Spleen (tissue), 11 donors: ENCODE measurements at regions not wholly inside any gene's neighbourhood (a gene's known extent, or its start where the extent isn't known, plus 50 kb on each side); places are given as distances from the start of the nearest gene placed in this dataset.
"Not testable (repeated sequence)": the region's sequence is repeated elsewhere in the genome, so short reads cannot be mapped to it uniquely, and the experiment has no call there.

Source experiments
- DNase-seq: peaks from one replicate; pipeline ENCODE4 v3.0.0-alpha.2; 2020
- H3K27ac ChIP-seq, 8 donors: fragments of 200-600 bp; sonication (generic) in 7 of 8; 1 replicate in 4 of 8; 2 replicates in 4 of 8; pipeline versions ENCODE4 v1.5.0 to v1.8.0; 2016 to 2021; ENCODE audit warnings: inconsistent platforms in 4 of 8, mild to moderate bottlenecking in 4 of 8, moderate library complexity in 1 of 8
- H3K27me3 ChIP-seq, 7 donors: fragments of 200-600 bp; sonication (generic) in 6 of 7; replicated peaks in 1 of 7; 1 replicate in 4 of 7; 2 replicates in 3 of 7; pipeline versions ENCODE4 v1.5.0 to v1.8.0; 2016 to 2021; ENCODE audit warnings: inconsistent platforms in 3 of 7, mild to moderate bottlenecking in 1 of 7
- H3K36me3 ChIP-seq, 6 donors: fragments of 200-600 bp; sonication (generic) in 5 of 6; 1 replicate in 4 of 6; 2 replicates in 2 of 6; pipeline versions ENCODE4 v1.5.0 to v1.8.0; 2016 to 2021; ENCODE audit warnings: inconsistent platforms in 2 of 6
- H3K4me1 ChIP-seq, 6 donors: fragments of 200-600 bp; sonication (generic) in 5 of 6; 1 replicate in 3 of 6; 2 replicates in 3 of 6; pipeline versions ENCODE4 v1.5.0 to v1.8.0; 2016 to 2021; ENCODE audit warnings: inconsistent platforms in 3 of 6
- H3K4me3 ChIP-seq, 8 donors: fragments of 200-600 bp; sonication (generic) in 7 of 8; 1 replicate in 4 of 8; 2 replicates in 4 of 8; pipeline versions ENCODE4 v1.5.0 to v1.8.0; 2016 to 2021; ENCODE audit warnings: inconsistent platforms in 4 of 8, mild to moderate bottlenecking in 4 of 8, moderate library complexity in 2 of 8
- H3K9me3 ChIP-seq, 8 donors: fragments of 200-600 bp; sonication (generic) in 7 of 8; 1 replicate in 4 of 8; 2 replicates in 4 of 8; pipeline versions ENCODE4 v1.5.0 to v1.8.0; 2016 to 2021; ENCODE audit warnings: inconsistent platforms in 4 of 8
- CTCF ChIP-seq, 11 experiments: fragments of 200-600 bp in 7 of 11; fragments of 450-650 bp in 4 of 11; sonication (generic) in 4 of 11; IDR thresholded peaks in 8 of 11; conservative IDR thresholded peaks in 3 of 11; 1 replicate in 7 of 11; 2 replicates in 4 of 11; pipeline versions ENCODE4 v1.4.0 to v1.8.0; 2016 to 2021; ENCODE audit warnings: antibody characterized with exemption in 11 of 11, inconsistent platforms in 4 of 11, mild to moderate bottlenecking in 1 of 11
- POLR2A ChIP-seq, 3 donors: fragments of 450-650 bp; IDR thresholded peaks; one replicate each; pipeline ENCODE4 v1.5.1; 2017; ENCODE audit warnings: antibody characterized with exemption in 3 of 3, mild to moderate bottlenecking in 1 of 3
- POLR2AphosphoS5 ChIP-seq, 3 donors: sonication (generic); formaldehyde crosslinking; IDR thresholded peaks; one replicate each; pipeline ENCODE4 v1.5.1; 2017; ENCODE audit warnings: antibody characterized with exemption in 3 of 3
- WGBS, 5 donors: extraction: QIAGEN DNeasy Blood & Tissue Kit in 3 of 5; methylation state at CpG; one replicate each; pipeline versions ENCODE4 v1.1.5 to v1.1.7; 2013 to 2018; 5-methylcytosine and 5-hydroxymethylcytosine counted together
- intact Hi-C: fragments of 100-400 bp; cut with DNase I; formaldehyde crosslinking; loops from one replicate; pipeline ENCODE4 v1.15.0; 2023; ENCODE audit warnings: low total_unique reads
- donor health status: healthy with polysubstance abuse.
- donor health status: DM: no; HTN: no; CAD: no; lungs with moderate emphysema.
- donor health status: DM: no; HTN: no; CAD: no.
- donor health status: Bipolar disorder and iron deficiency.
- donor health status: healthy.
- donor health status: DM: no; HTN: no; CAD: no.
- donor health status: DM: yes; HTN: yes; CAD: no.

DNA sequence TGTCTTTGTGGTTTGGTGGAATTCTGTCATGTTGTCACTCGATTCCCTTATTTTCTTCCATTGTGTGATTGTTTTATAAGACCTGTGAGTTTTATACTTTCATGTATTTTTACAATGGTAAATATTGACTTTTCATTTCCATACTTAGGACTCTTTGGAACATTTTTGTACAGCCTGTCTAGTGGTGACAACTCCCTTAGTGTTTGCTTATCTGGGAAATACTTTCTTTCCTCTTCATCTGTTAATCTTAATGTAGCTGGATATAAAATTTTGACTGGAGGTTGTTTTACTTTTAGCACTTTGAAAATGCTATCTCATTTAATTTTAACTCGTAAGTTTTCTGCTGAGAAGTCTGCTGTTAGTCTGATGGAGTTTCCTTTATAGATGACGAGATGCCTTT lies 310.5 kb downstream of the NUF2 start:
- Histone ChIP-seq H3K27me3 (no peaks in the 10 kb centered on the region), H3K36me3 (no peaks in the 10 kb centered on the region), H3K4me3 (no peak overlapping the region), H3K9me3 (peaks cover 0 to 50% (median 43%) of the 10 kb centered on the region in 8 donors), H3K4me1 (no peaks in the 10 kb centered on the region), H3K27ac (no peak overlapping the region)
- WGBS, 5 donors: 84 to 90% (median 86%) methylated on average over 3 of the region's 3 CpGs
- no peak for TF ChIP-seq POLR2AphosphoS5 (IDR thresholded peaks at IDR 0.05)
- intact Hi-C loops: no loop called here
- DNase-seq: no peak

GRCh38 chr1:163633366-163633765 lies 311.6 kb downstream of the NUF2 start:
- intact Hi-C loops: no loop called here
- WGBS, 5 donors: 83 to 93% (median 87%) methylated on average over 1 of the region's 1 CpG
- H3K36me3 ChIP-seq: no peaks in the 10 kb centered on the region
- peaks cover 0 to 53% (median 43%) of the 10 kb centered on the region in 8 donors for H3K9me3 ChIP-seq
- no peak overlapping the region for H3K4me3 ChIP-seq
- DNase-seq: no peak
- TF ChIP-seq POLR2AphosphoS5 (IDR thresholded peaks at IDR 0.05) (no peak), CTCF (IDR thresholded peaks at IDR 0.05 in 8 of 11, conservative IDR thresholded peaks at IDR 0.05 in 3 of 11) (no peak), POLR2A (IDR thresholded peaks at IDR 0.05) (no peak)
- no peaks in the 10 kb centered on the region for H3K4me1 ChIP-seq
- no peak overlapping the region for H3K27ac ChIP-seq
- H3K27me3 ChIP-seq: no peaks in the 10 kb centered on the region

DNA sequence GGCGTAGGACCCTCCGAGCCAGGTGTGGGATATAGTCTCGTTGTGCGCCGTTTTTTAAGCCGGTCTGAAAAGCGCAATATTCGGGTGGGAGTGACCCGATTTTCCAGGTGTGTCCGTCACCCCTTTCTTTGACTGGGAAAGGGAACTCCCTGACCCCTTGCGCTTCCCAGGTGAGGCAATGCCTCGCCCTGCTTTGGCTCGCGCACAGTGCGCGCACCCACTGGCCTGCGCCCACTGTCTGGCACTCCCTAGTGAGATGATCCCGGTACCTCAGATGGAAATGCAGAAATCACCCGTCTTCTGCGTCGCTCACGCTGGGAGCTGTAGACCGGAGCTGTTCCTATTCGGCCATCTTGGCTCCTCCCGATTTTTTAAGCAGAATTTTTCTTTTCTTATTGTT lies 323.9 kb downstream of the NUF2 start:
- H3K36me3 ChIP-seq, H3K9me3 ChIP-seq, H3K4me1 ChIP-seq, intact Hi-C loops, H3K27ac ChIP-seq, DNase-seq, H3K4me3 ChIP-seq, H3K27me3 ChIP-seq: not testable (repeated sequence)
- WGBS, 5 donors: 93 to 96% (median 94%) methylated on average over 19 to 25 of the region's 25 CpGs

GRCh38 chr1:163650624-163651023 lies 328.9 kb downstream of the NUF2 start:
- TF ChIP-seq POLR2A (IDR thresholded peaks at IDR 0.05) (no peak), POLR2AphosphoS5 (IDR thresholded peaks at IDR 0.05) (no peak), CTCF (IDR thresholded peaks at IDR 0.05 in 8 of 11, conservative IDR thresholded peaks at IDR 0.05 in 3 of 11) (no peak)
- 77 to 93% (median 84%) methylated on average over 4 of the region's 4 CpGs for WGBS, 5 donors
- peaks cover 0 to 6% (median 0%) of the 10 kb centered on the region in 8 donors for H3K9me3 ChIP-seq
- H3K27me3 ChIP-seq: no peaks in the 10 kb centered on the region
- DNase-seq: no peak
- H3K4me1 ChIP-seq: no peaks in the 10 kb centered on the region
- H3K27ac ChIP-seq: no peak overlapping the region
- H3K4me3 ChIP-seq: no peak overlapping the region
- intact Hi-C loops: no loop called here
- H3K36me3 ChIP-seq: no peaks in the 10 kb centered on the region

DNA sequence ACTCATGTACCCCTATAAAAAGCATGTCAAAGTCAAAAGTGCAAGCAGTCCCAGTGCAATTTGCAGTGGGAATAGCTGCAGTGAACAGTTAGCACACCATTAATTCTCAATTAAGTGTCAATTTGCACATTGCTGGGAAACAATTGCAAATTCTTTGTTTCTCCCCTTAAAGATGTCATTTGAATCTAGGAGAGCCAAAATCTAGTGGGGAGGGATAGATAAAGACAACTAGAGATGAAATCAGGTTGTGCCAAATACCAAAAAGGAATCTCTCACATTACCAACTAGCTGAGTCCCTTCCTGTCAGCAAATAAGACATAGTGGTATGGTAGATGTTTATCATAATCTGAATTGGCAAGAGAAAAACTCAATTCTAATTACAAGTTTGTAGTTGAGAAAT lies 330.7 kb downstream of the NUF2 start:
- Histone ChIP-seq H3K36me3 (no peaks in the 10 kb centered on the region), H3K27ac (no peak overlapping the region), H3K27me3 (no peaks in the 10 kb centered on the region), H3K4me3 (no peak overlapping the region), H3K4me1 (no peaks in the 10 kb centered on the region), H3K9me3 (no peaks in the 10 kb centered on the region)
- TF ChIP-seq POLR2A (IDR thresholded peaks at IDR 0.05) (no peak), POLR2AphosphoS5 (IDR thresholded peaks at IDR 0.05) (no peak), CTCF (IDR thresholded peaks at IDR 0.05 in 8 of 11, conservative IDR thresholded peaks at IDR 0.05 in 3 of 11) (no peak)
- intact Hi-C loops: no loop called here
- DNase-seq: no peak
